ENCODE measurements at regions not wholly inside any gene's neighbourhood (a gene's known extent, or its start where the extent isn't known, plus 50 kb on each side); places are given as distances from the start of the nearest gene placed in this dataset.

DNA sequence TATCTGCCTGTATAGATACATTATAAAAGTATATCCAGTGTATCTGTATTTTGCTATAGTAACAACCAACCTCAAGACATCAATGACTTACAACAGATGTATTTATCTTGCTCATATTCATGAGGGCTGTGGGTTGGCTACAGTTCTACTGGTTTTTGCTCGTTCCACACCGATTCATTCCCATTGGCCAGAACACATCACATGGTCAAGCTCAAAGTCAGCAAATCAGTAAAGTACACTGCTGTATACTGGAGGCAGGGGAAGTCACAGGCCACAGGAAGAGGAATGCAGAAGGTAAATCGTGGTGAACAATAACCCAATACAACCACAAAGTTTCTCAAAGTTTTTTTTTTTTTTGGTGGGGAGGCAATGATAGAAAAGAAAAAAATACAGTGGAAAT lies 180.0 kb upstream of the CDKN3 start:
- DNase-seq = no peak

- DNase-seq = no peak
Observed at GRCh38 chr14:54219261-54220070, 177.3 kb upstream of the CDKN3 start.

GRCh38 chr14:54220071-54220703 lies 176.6 kb upstream of the CDKN3 start:
- no peak for DNase-seq

DNA sequence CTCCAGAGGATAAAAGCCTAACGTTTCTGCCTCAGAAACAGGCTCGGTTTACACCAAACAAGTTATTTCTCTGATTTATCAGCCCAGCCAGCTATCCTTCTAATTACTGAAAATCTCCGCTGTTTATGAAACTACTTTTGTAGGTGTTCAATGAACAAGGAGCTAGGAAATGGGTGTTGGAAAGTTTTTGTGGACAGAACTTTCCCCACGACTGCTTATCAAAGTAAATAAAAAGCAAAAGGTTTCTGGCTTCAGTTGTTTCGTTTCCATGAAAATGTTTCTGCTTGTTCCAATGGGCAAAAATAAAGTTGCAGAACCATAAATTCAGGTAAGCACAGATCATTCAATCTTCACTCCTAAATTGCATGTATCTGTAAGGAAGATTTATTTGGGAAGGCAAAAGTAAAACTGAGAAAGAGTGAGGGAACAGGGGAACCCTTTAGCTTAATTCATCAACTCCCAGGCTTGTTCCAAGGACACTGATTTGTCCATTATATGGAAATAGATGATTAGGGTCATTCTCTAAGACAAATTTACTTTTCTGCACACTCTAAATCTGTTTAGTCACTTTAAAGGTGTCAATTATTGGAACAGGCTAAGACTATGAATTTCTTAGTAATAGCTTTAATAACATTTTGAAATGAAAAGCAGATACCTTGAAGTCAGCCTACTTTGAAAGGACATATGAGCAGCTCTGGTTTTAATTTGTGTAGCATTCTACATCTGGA lies 175.9 kb upstream of the CDKN3 start:
- no peak for DNase-seq

DNA sequence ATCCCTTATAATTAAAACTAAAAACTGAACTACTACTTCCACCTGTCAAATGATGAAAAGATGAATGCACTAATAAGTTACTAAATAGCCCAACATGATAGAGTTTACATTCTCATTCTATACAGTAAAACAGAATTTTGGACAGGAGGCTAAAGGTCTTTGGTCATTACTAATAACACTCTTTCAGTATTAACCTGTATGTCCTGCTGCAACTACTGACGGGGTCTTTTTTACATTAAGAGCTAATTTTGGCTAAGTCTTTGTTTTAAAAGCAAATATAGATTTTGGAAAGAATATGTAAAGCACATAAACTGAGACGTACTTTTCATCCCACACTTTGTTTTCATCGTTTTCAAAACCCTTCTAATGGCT lies 175.4 kb upstream of the CDKN3 start:
- no peak for DNase-seq

DNA sequence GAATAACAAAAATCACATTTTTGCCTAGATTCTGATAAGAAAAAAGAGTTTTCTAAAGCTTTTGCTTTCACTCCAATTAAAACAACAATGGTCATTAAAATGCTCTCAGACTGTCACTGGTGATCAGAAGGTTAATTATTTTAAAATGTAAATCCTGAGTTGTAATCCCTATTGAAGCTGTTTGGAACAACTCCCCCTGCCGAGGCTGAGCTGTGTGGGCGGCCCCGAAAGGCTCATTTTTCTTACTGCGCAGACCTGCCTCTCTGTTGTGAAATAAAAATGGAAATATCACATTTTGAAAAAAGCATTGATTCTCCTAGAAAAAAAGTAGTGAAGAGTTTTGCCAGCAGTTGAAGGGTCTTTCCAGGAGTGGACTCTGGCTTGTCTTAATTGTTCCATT lies 174.8 kb upstream of the CDKN3 start:
- no peak for DNase-seq

DNA sequence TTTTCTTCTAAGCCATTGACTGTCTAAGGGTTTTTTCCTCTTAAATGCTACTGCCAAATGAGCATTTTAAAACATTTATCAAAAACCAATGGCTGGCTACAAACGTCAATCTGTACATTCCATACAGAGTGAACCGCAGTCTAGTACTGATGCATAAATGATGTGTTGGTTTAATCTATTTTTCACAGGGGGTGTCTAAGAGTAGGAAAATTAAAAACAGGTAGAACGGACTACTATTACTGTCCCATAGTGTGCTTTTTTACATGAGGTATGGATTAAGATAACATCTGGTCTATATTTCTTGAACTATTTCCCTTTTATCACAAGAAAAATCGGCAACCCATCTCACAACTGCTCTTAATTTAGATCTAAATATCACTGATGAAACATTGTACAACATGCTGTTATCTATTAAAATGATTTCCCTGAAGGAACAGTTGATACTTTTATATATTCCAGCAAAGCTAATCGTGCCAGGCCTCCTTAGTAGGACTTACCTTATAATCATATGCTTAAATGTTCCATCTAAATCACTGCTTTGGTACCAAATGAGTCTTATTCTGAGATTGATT lies 172.9 kb upstream of the CDKN3 start:
- no peak for DNase-seq

- DNase-seq = no peak
Observed at GRCh38 chr14:54225457-54226060, 171.2 kb upstream of the CDKN3 start.

DNA sequence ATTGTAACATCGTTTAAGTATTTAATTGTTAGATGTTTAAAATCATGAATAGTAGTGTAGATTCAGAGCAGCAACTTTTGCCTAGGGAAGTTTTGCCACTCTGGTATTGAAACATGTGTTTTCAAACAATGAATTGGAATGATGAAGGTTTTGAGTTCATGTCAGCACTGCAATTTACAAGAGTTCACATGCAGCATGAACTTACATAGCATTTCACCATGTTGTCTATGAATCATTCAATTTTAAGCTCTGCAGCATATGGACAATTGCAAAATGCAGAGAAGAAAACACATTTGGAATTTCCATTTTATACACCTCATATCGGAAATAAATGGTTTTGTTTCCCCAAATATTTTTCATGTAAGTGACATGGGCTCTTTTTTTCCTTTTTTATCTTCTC lies 170.7 kb upstream of the CDKN3 start:
- no peak for DNase-seq

DNA sequence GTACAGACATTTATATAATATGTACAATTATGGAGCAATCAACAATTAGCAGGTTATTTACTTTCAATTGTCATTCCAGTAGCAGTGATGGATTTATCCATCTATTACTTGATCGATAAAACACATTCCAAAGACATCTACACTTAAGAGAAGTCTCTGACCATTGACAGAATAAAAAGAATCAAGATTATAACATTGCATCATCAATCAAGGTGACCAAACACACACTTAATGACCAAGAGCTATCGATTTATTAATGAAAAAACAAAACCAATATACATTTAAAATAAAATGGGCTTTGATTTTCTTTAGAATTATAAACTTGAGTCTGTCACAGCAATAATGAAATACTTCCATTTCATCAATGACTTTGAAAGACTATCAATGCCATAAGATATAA lies 170.2 kb upstream of the CDKN3 start:
- DNase-seq = no peak

GRCh38 chr14:54229136-54229535 lies 167.7 kb upstream of the CDKN3 start:
- no peak for DNase-seq

DNA sequence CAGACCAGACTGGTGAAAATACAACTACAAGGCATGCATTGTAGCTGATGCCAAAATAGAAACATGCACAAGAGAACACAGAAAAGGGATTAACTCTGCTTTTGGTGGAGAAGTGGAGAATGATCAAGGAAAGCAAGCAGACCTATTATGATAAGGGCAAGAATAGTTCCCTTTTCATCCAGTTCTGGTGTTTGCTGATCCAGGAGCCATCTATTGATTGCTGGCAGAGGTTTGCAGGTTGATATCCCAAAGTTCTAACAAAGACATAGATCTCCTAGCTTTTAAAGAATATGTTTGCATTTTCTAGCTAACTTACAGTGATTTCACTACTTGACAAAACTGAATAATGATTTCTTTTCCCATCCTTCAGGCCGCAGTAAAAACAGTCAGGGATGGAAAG lies 166.2 kb upstream of the CDKN3 start:
- no peak for DNase-seq

- no peak for DNase-seq
Observed at GRCh38 chr14:54232735-54233134, 164.1 kb upstream of the CDKN3 start.

- no peak for DNase-seq
Observed at GRCh38 chr14:54241517-54241916, 155.3 kb upstream of the CDKN3 start.

DNA sequence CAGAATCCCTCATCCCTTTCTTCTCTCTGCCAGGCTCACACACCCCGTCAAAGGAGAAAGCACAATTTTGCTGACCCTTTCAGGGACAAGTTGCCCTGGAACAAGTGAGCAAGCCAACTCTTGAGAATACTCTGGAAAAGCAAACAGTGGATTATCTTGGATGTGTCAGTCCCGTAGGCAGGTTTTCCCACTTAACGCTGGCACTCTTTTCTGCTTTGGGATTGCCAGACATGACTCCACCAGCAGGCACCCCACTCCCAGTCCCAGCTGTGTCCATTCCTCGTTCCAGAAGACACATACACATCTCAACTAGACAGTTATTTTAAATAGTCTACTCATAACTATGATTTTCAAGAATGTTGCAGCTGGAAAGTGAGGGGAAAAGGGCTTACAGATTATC lies 145.5 kb upstream of the CDKN3 start:
- DNase-seq = no peak

- DNase-seq = no peak
Observed at GRCh38 chr14:54252072-54252730, 144.6 kb upstream of the CDKN3 start.

- DNase-seq = no peak
Observed at GRCh38 chr14:54253195-54253947, 143.4 kb upstream of the CDKN3 start.

DNA sequence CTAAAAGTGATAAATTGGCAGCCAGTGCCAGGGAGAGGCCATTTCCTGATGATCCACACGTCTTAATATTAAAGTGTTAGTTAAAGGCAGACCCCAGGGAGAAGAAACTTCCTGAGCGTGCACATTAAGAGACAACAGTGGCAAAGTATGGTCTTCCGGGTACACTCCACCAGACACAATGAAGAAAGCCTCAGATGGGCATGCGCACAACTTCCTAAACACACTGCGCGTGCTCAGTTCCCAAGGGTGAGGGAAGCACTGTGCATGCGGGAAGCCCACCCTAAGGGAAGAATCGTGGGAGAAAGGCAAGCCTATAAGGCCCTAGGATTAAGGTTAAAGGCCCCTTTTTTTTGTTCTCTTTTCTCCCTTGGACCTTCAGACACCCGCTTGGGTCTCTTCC lies 140.7 kb upstream of the CDKN3 start:
- no peak for DNase-seq

DNA sequence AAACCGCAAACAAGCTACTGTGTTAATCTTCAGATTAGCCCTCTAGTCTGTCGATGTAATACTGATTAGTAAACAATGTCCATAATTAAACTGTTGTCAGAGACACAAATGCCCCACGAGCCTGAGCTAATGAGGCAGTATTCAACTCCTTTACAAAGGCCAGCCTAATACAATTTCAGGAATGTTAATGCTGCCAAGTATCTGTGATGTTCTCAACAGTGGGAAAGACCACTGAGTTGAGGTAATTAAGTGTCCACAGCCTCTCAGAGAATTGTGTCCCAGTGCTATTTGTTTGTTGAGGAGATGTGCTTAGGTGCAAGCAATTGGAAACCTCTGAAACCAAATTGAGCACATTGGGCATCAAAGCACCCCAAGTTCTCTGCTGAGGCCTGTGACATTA lies 139.4 kb upstream of the CDKN3 start:
- no peak for DNase-seq

GRCh38 chr14:54258382-54258781 lies 138.4 kb upstream of the CDKN3 start:
- no peak for DNase-seq

- no peak for DNase-seq
Observed at GRCh38 chr14:54259821-54260220, 137.0 kb upstream of the CDKN3 start.

GRCh38 chr14:54261283-54261682 lies 135.5 kb upstream of the CDKN3 start:
- DNase-seq = no peak

Measured in suppressor macrophage treated with lipopolysaccharide for 1 hour (primary cell).